ENCODE measurements at regions not wholly inside any gene's neighbourhood (a gene's known extent, or its start where the extent isn't known, plus 50 kb on each side); places are given as distances from the start of the nearest gene placed in this dataset.

DNA sequence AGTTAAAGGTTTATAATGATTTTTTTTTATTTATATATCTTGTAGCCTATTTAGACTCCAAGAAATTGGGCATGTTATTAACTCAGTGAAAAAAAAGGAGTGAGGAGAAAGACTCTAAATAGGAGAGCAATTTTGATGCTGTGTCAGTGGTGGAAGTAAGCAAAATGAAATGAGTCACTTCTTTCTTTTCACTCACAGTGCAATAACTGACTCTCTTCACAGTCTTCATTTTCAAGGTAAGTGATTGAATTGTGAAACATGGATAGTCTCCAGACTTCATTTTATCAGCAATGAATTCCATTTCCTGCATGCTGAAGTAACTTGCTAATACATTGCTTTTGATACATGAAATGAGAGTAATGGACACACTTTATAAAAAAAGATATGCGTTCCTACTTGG, 2271.5 kb downstream of the PCDH7 start:
- no peak for DNase-seq (ENCODE audit: low read depth)

DNA sequence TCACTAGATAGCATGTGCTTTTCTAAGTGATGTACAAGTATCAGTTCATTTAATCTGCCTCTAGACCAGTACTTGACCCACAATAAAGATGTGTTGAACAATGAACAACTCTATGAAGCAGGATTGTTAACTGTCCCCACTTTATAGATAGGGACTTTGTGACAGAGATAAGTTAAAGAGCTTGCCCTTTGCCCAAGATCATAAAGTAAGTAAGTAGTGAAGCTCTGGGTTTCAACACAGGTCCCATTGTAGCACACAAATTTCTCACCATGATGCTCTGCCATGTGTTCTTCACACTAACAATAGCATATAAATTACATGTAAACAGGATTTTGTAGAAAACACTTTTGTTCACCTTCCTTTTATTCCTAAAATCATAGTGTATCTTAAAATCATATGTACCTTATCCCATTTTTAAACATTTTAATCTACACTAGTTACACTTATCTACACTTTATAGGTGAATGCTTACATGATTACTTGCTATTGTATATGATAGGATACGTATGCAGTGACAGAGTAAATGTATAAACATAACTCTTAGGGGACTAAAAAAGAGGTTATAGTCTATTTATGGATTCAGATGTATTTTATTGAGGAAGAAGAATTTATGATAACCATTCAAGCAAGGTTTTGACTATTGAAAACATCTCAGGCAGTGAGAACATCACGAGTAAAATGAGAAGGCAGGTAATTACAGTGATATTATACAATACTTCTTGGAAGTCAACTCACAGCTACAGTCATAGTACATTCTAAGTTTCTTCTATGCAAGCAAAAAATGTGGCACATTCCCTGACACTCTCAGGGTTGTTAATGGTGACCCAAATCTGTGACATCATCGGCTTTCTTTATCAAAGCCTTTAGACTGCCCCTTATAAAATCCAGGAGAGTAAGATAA, 2275.1 kb downstream of the PCDH7 start:
- DNase-seq (ENCODE audit: low read depth) = no peak

DNA sequence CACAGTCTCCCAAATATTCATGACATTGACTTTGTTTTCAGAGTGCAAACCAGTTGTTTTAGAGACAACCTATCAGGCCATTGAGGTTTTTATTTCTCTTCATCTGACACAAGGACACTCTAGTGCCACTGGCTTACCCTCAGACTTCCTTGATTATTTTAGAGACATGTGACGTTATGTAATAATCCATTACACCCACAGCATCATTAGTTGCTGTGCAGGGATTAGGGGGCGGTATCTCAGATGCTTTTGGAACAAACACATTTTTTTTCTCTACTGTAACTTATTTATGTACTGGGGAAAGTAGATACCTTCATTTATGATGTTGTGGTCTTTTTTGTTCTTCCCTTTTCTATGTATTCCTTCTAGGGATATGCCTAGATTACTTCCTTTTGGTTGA, 2293.1 kb downstream of the PCDH7 start:
- DNase-seq (ENCODE audit: low read depth) = no peak

DNA sequence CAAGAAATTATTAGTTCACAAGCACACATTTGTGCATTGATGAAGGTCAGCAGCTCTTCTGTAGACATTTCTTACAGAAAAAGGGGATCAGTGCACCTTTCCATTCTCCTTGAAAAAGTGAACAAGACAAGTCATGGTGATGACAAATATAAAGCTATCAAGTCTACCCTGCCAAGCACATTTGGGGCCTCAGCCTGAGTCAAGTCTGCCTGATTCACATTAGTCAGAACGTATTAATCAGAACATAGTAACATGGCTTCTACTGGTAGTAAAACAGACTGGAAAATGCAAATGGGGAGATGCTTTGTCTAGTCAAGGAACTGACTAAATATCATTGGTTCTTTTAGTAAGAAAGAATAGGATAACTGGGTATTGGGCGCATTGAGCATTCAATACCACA, 2305.1 kb downstream of the PCDH7 start:
- DNase-seq (ENCODE audit: low read depth) = no peak

DNA sequence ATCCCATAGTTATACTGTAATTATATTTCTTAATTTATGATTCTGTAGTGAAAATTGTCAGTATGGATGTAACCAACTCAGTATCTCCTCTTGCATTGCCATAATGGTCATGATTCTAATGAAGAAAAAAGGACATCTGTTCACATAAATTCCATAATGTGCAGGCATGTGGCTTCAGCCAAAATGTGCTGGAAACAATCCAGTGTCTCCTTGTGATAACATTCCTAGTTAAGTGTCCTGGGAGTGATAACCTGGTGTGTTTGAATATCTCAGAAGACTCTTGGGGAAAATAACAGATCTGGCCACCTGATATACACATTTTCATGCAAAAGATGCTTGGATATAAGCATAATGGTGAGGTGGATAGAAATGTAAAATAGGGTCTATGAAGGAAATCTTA, 2309.8 kb downstream of the PCDH7 start:
- DNase-seq (ENCODE audit: low read depth) = no peak

DNA sequence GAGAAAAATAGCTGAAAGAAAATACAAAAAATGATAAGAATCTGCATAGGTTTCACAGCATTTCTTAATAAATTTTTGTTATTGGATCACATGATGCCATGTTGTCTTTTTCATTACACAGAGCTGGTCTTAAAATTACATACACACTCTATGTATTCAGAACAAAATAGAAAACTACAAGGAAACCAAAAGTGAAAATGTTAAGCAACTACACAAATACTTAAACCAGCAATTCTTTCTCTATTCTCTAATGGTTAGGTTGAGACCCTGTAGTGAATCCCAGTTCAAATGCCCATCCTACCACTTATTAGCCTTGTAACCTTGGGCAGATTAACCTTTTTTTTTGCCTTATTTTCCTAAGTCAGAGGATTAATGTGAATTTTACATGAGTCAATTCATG, 2311.2 kb downstream of the PCDH7 start:
- no peak for DNase-seq (ENCODE audit: low read depth)

DNA sequence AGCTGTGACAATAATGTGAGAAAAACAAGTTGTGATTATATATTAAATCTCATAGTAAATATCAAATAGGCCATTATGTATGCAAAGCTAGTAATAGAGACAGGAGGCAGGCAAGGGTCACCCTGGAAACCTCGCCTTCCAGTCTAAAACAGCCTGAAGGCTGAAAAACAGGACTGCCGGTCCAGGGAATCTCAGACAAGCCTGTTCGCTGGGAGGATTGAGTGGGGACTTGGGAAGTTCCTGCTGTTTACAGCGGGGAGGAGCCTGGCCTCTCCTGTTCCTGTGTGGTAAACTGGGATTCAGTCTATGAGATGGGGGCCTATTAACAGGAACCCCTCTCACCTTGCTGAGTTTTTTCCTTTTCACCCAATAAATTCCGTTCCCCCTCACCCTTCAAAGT, 2317.3 kb downstream of the PCDH7 start:
- DNase-seq (ENCODE audit: low read depth) = no peak

DNA sequence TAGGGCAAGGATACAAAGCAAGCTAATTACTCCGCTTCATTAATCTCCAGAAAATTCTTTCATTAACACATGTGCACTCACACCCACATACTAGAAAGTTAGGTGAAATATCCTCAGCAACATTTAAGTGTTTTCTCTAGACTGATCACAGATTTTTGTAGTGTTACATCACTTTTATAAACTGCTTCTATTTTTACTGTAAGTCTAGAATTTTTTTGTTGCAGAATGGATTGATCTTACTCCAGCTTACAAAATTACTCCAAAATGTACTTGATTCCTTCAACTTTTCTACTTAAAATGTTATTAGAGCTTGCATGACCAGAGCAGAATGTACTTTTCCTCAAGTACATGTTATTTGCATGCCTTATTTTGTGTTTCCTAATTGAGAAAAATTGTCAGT, 2325.2 kb downstream of the PCDH7 start:
- DNase-seq (ENCODE audit: low read depth) = no peak

DNA sequence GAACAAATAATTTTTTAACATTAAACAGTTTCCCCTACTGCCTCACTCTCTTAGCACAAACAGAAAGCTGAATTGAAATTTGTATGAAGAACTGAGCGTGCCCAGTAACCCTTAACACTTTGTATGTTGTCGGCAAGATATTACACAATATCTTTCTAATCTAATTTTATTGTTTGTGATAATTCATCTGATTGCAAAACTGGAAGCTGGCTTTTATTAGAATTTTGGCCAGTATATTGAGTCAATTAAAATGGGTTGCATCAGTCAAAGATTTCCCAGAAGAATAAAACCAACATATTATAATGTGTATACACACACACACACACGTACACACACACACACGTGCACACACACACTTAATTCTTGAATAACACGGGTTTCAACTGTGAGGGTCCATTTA, 2332.1 kb downstream of the PCDH7 start:
- no peak for DNase-seq (ENCODE audit: low read depth)

DNA sequence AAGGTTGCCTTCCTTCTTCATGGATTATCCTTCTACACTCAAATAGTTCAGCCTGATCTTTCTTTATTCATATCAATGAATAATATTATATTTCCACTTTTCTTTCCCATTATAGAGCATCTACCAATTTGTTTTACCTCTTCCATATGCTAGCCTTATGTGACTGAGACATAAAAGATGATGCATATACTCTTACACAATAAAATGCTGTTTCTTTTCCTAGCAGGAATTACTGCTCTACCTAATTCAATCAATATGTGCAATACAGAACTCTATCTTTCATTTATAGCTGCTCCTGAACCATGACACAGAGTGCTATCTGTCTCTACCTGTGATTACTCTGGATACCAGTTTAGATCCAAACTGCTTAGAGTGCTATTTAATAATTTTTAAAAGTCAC, 2334.0 kb downstream of the PCDH7 start:
- DNase-seq (ENCODE audit: low read depth) = no peak

DNA sequence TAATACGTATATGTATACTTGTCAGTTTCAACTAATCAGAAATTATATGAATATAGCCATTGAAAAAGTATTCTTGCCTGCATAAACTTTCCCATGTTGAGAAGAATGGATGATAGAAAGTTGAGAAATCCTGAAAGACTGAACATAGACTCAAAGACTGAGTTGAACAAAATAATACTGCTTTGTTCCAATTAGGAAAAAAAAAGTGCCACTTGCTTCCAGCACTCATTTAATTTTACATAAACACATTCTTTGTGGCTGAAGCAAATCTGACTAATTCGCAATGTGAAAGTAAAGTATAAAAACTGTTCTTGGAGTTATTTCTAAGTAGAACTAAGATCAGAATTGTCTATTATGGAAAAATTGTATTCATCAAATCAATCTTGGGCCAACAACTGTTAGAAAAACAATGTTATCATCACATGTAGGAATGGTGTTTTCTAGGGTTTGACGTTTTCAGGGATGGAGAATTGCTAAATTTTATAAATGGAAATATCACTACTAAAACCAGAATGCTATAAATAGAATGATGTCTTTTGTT, 2334.6 kb downstream of the PCDH7 start:
- no peak for DNase-seq (ENCODE audit: low read depth)

DNA sequence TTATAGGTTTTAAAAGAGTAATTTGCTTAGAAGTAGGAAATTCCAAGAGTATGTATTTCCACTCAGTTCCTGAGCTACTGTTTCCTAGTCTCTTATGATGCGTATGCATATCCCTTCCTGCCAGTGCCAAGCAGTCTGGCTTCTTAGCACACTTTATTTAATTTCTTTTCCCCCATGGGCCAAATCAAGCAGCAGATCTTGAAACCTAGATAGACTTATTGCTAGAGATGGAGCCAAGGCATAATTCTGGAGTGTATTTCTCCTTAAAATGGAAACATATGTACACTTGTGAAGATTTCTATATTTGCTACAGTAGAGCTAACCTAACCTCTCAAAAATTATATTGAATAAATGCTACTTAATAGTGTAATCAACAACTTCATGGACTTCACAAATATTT, 2337.6 kb downstream of the PCDH7 start:
- DNase-seq (ENCODE audit: low read depth) = no peak

DNA sequence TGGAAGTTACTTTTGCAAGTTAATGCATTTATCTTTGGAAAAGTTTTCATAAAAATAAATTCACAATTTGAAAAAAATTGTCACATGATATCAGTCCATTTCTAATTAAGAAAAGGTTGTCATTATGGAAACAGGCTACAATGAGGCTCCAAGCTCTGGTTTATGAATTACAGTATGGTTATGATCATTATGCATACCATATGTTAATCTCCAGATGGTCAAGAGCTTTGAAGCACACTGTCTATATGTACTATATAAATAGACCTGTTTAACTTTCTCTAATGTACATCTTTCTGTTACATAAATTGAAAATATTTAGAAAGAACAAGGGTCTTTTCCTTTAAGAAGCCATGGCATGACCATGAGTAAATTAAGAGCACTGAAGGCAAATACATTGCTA, 2338.8 kb downstream of the PCDH7 start:
- no peak for DNase-seq (ENCODE audit: low read depth)

DNA sequence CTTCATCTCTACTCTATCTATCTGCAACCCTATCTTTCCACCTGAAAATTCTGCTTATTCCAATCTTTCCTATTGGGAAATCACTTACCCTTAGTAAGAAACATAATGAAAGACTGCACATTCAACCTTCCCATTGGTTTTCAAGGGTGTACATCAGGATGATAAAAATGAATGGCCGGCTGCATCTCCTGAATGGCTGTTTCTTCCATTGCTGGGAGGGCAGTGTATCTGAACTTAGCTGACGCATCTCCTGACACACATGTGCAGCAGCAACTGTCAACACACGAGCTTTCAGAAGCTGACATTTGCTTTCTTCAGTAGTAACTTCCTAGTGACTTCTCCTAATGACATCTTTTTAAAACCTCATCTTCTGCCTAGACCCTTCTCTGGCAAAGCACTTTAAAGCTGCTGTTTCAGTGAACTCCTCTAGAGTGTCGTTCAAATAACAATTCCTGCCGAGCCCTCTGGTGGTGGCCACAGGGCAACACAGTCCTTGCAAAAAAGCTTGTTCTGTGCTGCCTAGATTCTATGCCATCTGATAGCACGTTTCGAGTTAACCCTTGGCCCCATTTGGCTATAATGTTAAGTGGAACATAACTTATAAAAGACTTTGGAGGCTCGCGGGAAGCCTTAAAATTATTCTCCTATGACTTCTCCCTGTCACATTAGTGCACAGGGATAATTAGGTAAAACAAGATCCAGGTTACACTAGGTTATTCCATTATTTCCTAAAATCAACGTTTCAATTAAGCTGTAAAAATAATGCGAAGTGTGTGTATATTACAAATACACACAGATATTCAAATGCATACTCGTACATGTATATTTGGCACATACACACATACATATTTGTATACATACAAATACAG, 2340.7 kb downstream of the PCDH7 start:
- peak; percentile 9 for DNase-seq (ENCODE audit: low read depth)

DNA sequence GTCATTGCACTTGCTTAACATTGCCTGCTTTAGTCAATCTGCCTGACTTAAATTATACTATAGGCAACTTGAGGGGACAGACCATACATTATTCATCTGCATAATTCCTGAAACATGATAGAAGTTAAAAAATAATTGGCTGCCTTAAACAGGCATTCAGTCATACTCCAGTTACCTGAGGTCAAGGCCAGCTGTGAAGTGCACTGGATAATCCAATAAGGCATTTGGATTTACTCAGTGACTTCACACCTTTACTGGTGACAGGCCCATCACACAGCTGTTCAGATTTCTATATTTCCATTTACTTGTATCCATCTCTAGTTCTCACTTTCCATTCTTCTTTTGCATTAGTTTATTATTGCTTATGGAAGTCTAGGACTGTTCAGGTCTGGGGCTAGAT, 2341.6 kb downstream of the PCDH7 start:
- no peak for DNase-seq (ENCODE audit: low read depth)

DNA sequence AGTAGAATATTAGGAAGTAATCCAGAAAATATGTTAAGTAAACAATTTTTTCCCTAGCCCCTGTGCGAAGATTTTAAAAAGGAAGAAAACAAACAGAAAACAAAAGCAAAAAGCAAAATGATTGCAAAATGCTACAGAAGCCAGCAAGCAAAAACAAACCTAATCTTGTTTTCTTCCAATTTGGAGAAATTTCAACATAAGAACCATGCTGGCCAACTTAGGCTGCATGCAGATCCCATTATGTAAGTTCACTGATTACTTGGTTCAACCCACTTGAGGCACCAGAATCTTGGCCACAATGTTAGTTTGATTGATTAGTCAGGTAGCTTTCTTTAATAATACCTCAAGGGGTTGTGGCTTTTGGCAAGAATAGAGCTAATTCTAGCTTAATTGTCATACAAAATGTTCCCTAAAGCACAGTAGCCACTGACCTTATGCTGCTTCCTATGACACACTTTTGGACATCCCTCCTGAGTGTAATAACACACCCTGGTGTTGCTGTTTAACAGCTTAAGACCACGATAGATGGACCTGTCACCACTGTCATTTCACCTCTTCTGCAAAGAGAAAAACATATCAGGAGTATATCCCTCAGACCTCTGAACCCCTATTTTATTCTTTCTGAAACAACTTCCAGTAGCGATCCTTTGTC, 2342.1 kb downstream of the PCDH7 start:
- DNase-seq (ENCODE audit: low read depth) = no peak

DNA sequence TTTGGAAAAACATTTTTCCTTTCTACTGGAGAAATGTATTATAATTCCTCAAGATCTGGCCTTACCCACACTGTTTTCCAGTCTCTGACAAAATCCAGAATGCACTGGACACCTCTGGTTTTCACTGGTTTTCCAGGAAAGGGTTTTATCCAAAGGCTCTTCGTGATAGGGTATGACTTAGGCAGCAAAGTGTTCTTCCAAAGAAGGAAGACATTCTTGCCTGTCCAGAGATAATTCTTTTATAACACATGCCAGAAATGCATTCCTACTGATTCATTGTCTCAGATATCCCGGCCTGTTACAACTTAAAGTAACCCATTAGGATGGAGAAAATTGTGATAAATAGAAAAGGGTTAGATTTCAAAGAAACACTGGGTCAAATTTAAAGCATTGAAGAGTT, 2343.1 kb downstream of the PCDH7 start:
- DNase-seq (ENCODE audit: low read depth) = no peak

DNA sequence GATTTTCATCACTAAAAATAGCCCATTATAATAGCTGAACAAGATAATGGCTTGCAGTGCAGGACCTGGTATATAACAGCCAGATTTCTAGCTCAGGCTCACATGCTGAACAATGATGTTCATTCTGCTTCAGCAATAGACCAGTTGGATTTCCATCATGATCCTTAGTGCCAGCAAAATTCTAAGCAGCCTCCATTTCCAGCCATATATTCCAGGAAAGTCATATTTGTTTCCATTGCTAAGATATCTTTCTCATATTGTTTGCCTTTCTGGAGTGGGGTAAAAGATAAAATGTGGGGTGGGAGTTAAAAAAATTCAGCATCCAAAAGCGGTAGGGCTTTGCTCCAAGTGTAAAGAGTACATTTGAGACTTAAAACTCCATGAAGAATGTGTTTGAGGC, 2344.1 kb downstream of the PCDH7 start:
- DNase-seq (ENCODE audit: low read depth) = no peak

DNA sequence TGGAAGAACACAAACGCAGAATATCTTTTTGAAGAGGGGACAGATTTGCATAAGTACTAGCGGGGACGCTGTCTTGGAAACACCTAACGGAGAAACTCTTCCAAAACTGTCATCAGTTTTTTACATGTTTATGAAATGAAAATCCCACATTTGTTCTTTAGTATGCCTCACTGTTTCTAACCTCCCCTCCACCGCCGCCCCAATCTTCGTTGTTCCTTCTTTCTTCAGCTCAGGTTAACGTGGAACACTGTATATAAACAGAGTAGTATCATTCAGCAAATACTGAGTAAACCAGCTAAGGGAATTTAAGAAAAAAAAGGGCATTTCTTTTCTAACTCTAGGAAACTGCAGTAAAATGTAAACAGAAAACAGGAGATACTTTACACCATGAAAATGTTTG, 2345.6 kb downstream of the PCDH7 start:
- DNase-seq (ENCODE audit: low read depth) = no peak

DNA sequence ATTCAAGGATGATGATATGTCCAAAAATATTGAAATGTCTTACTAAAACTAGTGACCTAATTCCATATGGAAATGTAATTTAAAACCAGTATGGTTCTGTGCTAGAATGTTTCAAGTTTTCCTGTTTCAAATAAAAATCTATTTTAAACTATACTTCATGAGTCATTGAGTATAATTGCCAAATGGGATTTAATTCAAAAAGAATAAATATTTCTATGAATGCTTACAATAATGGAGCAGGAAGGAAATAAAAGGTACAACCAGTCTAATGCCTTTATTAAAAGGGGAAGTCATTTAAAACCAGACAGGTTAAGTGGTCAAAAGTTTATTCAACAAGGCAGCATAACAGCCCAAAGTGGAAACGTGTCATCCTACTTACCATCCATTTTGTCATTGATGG, 2347.1 kb downstream of the PCDH7 start:
- no peak for DNase-seq (ENCODE audit: low read depth)

DNA sequence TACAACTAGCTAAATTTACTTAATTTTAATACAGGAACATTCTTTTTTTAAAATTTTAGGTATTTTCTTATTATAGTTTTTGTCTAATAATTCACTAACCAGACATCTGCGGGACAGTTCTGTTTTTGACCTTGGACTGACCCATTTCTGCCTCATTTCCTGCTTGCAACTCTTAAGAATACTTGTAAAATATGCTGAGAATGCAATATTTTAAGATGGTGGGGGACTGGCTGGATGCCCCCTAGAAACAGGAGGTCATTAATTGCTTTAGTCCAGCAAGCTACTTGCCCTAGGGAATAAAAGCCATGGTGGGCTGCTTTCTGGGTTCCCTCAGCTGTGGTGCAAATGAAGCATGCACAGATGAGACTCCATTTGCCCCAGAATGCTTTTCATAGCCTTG, 2348.4 kb downstream of the PCDH7 start:
- DNase-seq (ENCODE audit: low read depth) = no peak

DNA sequence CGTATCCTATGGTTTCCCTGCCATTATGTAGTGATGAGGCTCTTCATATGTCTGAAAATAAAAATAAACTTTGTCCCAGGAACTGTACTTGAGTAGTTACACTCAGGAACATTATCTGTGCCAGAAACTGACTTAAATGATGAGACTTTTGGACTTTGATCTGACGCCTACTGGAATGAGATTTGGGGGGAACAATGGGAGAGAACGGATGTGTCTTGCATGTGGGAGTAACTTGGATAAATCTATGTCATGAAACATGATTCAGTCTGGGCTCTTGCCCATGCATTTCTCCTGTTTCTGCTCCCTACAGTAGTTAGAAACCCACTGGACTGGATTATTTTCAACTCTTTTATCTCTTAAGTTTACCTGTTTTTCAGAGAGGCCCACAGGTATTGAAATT, 2351.4 kb downstream of the PCDH7 start:
- no peak for DNase-seq (ENCODE audit: low read depth)

All from stromal cell of bone marrow (primary cell).